H9 (cell line): ENCODE measurements at regions not wholly inside any gene's neighbourhood (a gene's known extent, or its start where the extent isn't known, plus 50 kb on each side); places are given as distances from the start of the nearest gene placed in this dataset.

Source experiments
- DNase-seq: peaks from one replicate; pipeline ENCODE4 v3.0.0-alpha.2; 2017
- H2AFZ ChIP-seq: one replicate; pipeline ENCODE4 v1.6.1; 2013; ENCODE audit warnings: mild to moderate bottlenecking, low read length, control low read depth, moderate library complexity
- H2AK5ac ChIP-seq: 2 replicates; pipeline ENCODE4 v1.6.1; 2013; ENCODE audit warnings: low read length, control low read depth, mixed read lengths; ENCODE audit not compliant: insufficient read length
- H2BK120ac ChIP-seq: one replicate; pipeline ENCODE4 v1.6.1; 2013; ENCODE audit warnings: low read depth, mild to moderate bottlenecking, low read length, control low read depth, inconsistent platforms; ENCODE audit not compliant: poor library complexity, severe bottlenecking
- H2BK12ac ChIP-seq: 2 replicates; pipeline ENCODE4 v1.6.1; 2013; ENCODE audit warnings: low read length, control low read depth, mixed read lengths, low read depth; ENCODE audit not compliant: insufficient read length
- H2BK15ac ChIP-seq: 2 replicates; pipeline ENCODE4 v1.6.1; 2013; ENCODE audit warnings: low read depth, low read length, control low read depth
- H2BK20ac ChIP-seq: one replicate; pipeline ENCODE4 v1.6.1; 2013; ENCODE audit warnings: low read depth, mild to moderate bottlenecking, low read length, control low read depth, inconsistent platforms; ENCODE audit not compliant: poor library complexity, severe bottlenecking
- H2BK5ac ChIP-seq: 2 replicates; pipeline ENCODE4 v1.6.1; 2013; ENCODE audit warnings: low read length, control low read depth, mixed read lengths; ENCODE audit not compliant: insufficient read length
- H3K14ac ChIP-seq: 2 replicates; pipeline ENCODE4 v1.6.1; 2013; ENCODE audit warnings: low read length, control low read depth; ENCODE audit not compliant: insufficient read depth
- H3K18ac ChIP-seq: 2 replicates; pipeline ENCODE4 v1.6.1; 2013; ENCODE audit warnings: low read depth, mild to moderate bottlenecking, mixed read lengths, low read length, control low read depth; ENCODE audit not compliant: insufficient read length
- H3K23ac ChIP-seq: 2 replicates; pipeline ENCODE4 v1.6.1; 2013; ENCODE audit warnings: low read length, control low read depth, mixed read lengths, low read depth; ENCODE audit not compliant: insufficient read length
- H3K23me2 ChIP-seq: 2 replicates; pipeline ENCODE4 v1.6.1; 2013; ENCODE audit warnings: low read depth, mild to moderate bottlenecking, mixed read lengths, low read length, control low read depth; ENCODE audit not compliant: insufficient read length, poor library complexity, severe bottlenecking
- H3K27ac ChIP-seq: 2 replicates; pipeline ENCODE4 v1.5.1; 2013; ENCODE audit warnings: low read length, control low read depth, mixed read lengths, low read depth; ENCODE audit not compliant: insufficient read length
- H3K27me3 ChIP-seq: 2 replicates; pipeline ENCODE4 v1.6.1; 2013; ENCODE audit warnings: low read length, control low read depth, inconsistent platforms; ENCODE audit not compliant: insufficient read depth
- H3K4ac ChIP-seq: 2 replicates; pipeline ENCODE4 v1.6.1; 2013; ENCODE audit warnings: low read depth, mild to moderate bottlenecking, control low read depth, inconsistent platforms, low read length, moderate library complexity
- H3K4me1 ChIP-seq: 2 replicates; pipeline ENCODE4 v1.6.1; 2013; ENCODE audit warnings: low read length, control low read depth, inconsistent platforms; ENCODE audit not compliant: insufficient read depth
- H3K4me2 ChIP-seq: 2 replicates; pipeline ENCODE4 v1.6.1; 2013; ENCODE audit warnings: low read length, control low read depth, mixed read lengths; ENCODE audit not compliant: insufficient read length, insufficient read depth
- H3K56ac ChIP-seq: 2 replicates; pipeline ENCODE4 v1.6.1; 2013; ENCODE audit warnings: low read depth, mild to moderate bottlenecking, mixed read lengths, low read length, control low read depth; ENCODE audit not compliant: insufficient read length
- H3K79me1 ChIP-seq: 2 replicates; pipeline ENCODE4 v1.6.1; 2013; ENCODE audit warnings: low read depth, mild to moderate bottlenecking, moderate library complexity, low read length, control low read depth, inconsistent platforms; ENCODE audit not compliant: insufficient read depth, poor library complexity, severe bottlenecking
- H3K79me2 ChIP-seq: 2 replicates; pipeline ENCODE4 v1.6.1; 2013; ENCODE audit warnings: low read length, control low read depth, inconsistent platforms; ENCODE audit not compliant: insufficient read depth
- H3K9ac ChIP-seq: 2 replicates; pipeline ENCODE4 v1.6.1; 2013; ENCODE audit warnings: low read length, control low read depth, mixed read lengths; ENCODE audit not compliant: insufficient read length; ENCODE audit errors: extremely low read depth
- H3K9me3 ChIP-seq: one replicate; pipeline ENCODE4 v1.6.1; 2013; ENCODE audit warnings: low read depth, low read length, inconsistent platforms; ENCODE audit not compliant: control insufficient read depth
- H3T11ph ChIP-seq: one replicate; pipeline ENCODE4 v1.6.1; 2013; ENCODE audit warnings: mild to moderate bottlenecking, low read length, control low read depth, inconsistent platforms
- H4K20me1 ChIP-seq: one replicate; pipeline ENCODE4 v1.6.1; 2013; ENCODE audit not compliant: control insufficient read depth, insufficient read length, insufficient read depth
- H4K5ac ChIP-seq: 2 replicates; pipeline ENCODE4 v1.6.1; 2013; ENCODE audit warnings: low read depth, mild to moderate bottlenecking, mixed read lengths, low read length, control low read depth; ENCODE audit not compliant: insufficient read length
- H4K8ac ChIP-seq: replicated peaks from 2 replicates; pipeline ENCODE4 v1.6.1; 2013; ENCODE audit warnings: low read length, control low read depth, mixed read lengths, low read depth; ENCODE audit not compliant: insufficient read length
- H4K91ac ChIP-seq: 2 replicates; pipeline ENCODE4 v1.6.1; 2013; ENCODE audit warnings: low read depth, mild to moderate bottlenecking, moderate library complexity, mixed read lengths, low read length, control low read depth; ENCODE audit not compliant: insufficient read length
- H3K27ac Mint-ChIP-seq, 3 experiments: 2 replicates in 2 of 3; 3 replicates in 1 of 3; pipeline ENCODE4 v1.8.0; 2020 to 2021; ENCODE audit warnings: mixed read lengths in 3 of 3, mild to moderate bottlenecking in 1 of 3, moderate library complexity in 1 of 3
- H3K27me3 Mint-ChIP-seq: 2 replicates; pipeline ENCODE4 v1.8.0; 2021; ENCODE audit warnings: low read depth, mild to moderate bottlenecking, moderate library complexity, mixed read lengths
- H3K36me3 Mint-ChIP-seq, 3 experiments: 2 replicates in 2 of 3; 3 replicates in 1 of 3; pipeline ENCODE4 v1.8.0; 2020 to 2021; ENCODE audit warnings: low read depth in 3 of 3, mixed read lengths in 3 of 3; ENCODE audit not compliant: insufficient read depth in 1 of 3
- H3K4me1 Mint-ChIP-seq, 2 experiments: 2 replicates each; pipeline ENCODE4 v1.8.0; 2020; ENCODE audit warnings: mixed read lengths in 2 of 2
- H3K4me3 Mint-ChIP-seq, 2 experiments: 2 replicates in 1 of 2; 3 replicates in 1 of 2; pipeline ENCODE4 v1.8.0; 2020 to 2021; ENCODE audit warnings: mild to moderate bottlenecking in 2 of 2, mixed read lengths in 2 of 2, moderate library complexity in 1 of 2
- H3K9me3 Mint-ChIP-seq, 2 experiments: 2 replicates in 1 of 2; 3 replicates in 1 of 2; pipeline ENCODE4 v1.8.0; 2020; ENCODE audit warnings: mild to moderate bottlenecking in 2 of 2, mixed read lengths in 2 of 2, moderate library complexity in 1 of 2
- WGBS: extraction: QIAGEN DNeasy Blood & Tissue Kit; methylation state at CpG from one replicate; pipeline ENCODE4 v1.1.7; 2013; ENCODE audit warnings: missing lambda C conversion rate, low lambda C conversion rate, mixed read lengths; ENCODE audit not compliant: insufficient read length; ENCODE audit errors: extremely low coverage; 5-methylcytosine and 5-hydroxymethylcytosine counted together
- TF ChIP-seq, protein P1 (sequence below): fragments of 200-600 bp; sonication (generic); conservative IDR thresholded peaks from 3 replicates; pipeline ENCODE4 v1.8.0; 2021; ENCODE audit warnings: antibody characterized with exemption, mild to moderate bottlenecking

DNA sequence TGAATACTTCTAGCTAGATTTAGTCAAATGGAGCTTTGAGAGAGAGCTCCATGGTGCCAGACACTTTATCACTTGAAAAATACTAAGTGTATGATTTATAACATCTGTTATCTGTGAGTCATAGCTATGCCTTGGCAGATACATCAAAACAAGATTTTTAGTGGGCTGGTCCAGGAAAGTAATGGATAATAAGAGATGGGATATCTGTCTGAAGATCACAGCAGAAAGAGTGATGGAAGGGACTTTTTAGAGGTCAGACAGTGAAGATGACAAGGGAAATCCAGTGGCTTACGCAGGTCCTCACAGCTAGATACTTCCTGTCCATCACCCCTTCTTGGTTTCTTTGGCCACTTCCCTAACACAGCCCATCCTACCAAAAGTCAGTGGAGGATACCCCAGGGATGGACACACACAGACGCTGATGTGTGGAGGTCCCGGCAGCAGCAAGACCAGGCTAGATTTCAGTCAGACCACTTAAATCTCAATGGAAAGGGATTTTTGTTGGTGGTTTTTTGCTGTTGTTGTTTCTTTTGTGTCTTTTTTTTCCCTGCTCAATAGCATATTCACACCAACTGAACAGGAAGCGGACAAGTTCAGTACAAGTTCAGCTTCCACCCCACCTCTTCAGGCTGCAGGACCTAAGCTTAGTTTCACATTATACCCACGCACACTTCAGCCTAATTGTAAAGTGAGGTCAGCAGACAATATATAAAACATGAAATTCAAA is 209.3 kb downstream of the ALDH8A1 start:
- no peak overlapping the region for H2AK5ac ChIP-seq
- no peaks in the 10 kb centered on the region for H4K20me1 ChIP-seq
- H4K8ac ChIP-seq: no peak overlapping the region
- H2BK120ac ChIP-seq: no peak overlapping the region
- Mint-ChIP-seq H3K4me3 (no peak overlapping the region), H3K27me3 (no peaks in the 10 kb centered on the region), H3K9me3 (no peaks in the 10 kb centered on the region; a peak in 1 of 5 replicates), H3K4me1 (peaks cover 3 to 6% of the 10 kb centered on the region in 2 experiments; a peak in 2 of 4 replicates), H3K36me3 (no peaks in the 10 kb centered on the region), H3K27ac (no peak overlapping the region; a peak in 1 of 7 replicates)
- DNase-seq: no peak
- no peak overlapping the region for H3T11ph ChIP-seq
- no CpG with 5 or more reads among the region's 5 CpGs for WGBS
- no peak overlapping the region for H4K5ac ChIP-seq
- H2BK15ac ChIP-seq: no peak overlapping the region
- no peaks in the 10 kb centered on the region for H3K23me2 ChIP-seq
- TF ChIP-seq, protein P1, sequence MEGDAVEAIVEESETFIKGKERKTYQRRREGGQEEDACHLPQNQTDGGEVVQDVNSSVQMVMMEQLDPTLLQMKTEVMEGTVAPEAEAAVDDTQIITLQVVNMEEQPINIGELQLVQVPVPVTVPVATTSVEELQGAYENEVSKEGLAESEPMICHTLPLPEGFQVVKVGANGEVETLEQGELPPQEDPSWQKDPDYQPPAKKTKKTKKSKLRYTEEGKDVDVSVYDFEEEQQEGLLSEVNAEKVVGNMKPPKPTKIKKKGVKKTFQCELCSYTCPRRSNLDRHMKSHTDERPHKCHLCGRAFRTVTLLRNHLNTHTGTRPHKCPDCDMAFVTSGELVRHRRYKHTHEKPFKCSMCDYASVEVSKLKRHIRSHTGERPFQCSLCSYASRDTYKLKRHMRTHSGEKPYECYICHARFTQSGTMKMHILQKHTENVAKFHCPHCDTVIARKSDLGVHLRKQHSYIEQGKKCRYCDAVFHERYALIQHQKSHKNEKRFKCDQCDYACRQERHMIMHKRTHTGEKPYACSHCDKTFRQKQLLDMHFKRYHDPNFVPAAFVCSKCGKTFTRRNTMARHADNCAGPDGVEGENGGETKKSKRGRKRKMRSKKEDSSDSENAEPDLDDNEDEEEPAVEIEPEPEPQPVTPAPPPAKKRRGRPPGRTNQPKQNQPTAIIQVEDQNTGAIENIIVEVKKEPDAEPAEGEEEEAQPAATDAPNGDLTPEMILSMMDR: no peak
- H2AFZ ChIP-seq: no peak overlapping the region
- H4K91ac ChIP-seq: no peak overlapping the region
- no peak overlapping the region for H3K4me2 ChIP-seq
- no peak overlapping the region for H2BK12ac ChIP-seq
- H3K23ac ChIP-seq: no peak overlapping the region
- no peak overlapping the region for H2BK20ac ChIP-seq
- no peak overlapping the region for H2BK5ac ChIP-seq
- no peak overlapping the region for H3K4ac ChIP-seq
- no peaks in the 10 kb centered on the region for H3K27me3 ChIP-seq
- no peak overlapping the region for H3K18ac ChIP-seq
- no peak overlapping the region for H3K27ac ChIP-seq
- no peaks in the 10 kb centered on the region for H3K79me1 ChIP-seq
- H3K9ac ChIP-seq: no peak overlapping the region
- H3K14ac ChIP-seq: no peak overlapping the region
- H3K79me2 ChIP-seq: no peaks in the 10 kb centered on the region
- no peaks in the 10 kb centered on the region for H3K4me1 ChIP-seq
- no peaks in the 10 kb centered on the region for H3K9me3 ChIP-seq
- H3K56ac ChIP-seq: no peak overlapping the region
